ENCODE measurements at regions not wholly inside any gene's neighbourhood (a gene's known extent, or its start where the extent isn't known, plus 50 kb on each side); places are given as distances from the start of the nearest gene placed in this dataset.

- Histone ChIP-seq H3K4me1 (no peaks in the 10 kb centered on the region), H3K9me3 (no peaks in the 10 kb centered on the region), H3K4me3 (no peak overlapping the region), H3K27me3 (no peaks in the 10 kb centered on the region), H3K36me3 (no peaks in the 10 kb centered on the region), H3K27ac (no peak overlapping the region)
- WGBS, 2 donors: 80 to 83% methylated on average over 1 of the region's 1 CpG
- intact Hi-C loops (cut with DNase I): no loop called here
- TF ChIP-seq EP300 (IDR thresholded peaks at IDR 0.05) (no peak), POLR2AphosphoS5 (IDR thresholded peaks at IDR 0.05) (no peak), POLR2A (IDR thresholded peaks at IDR 0.05) (no peak), CTCF (IDR thresholded peaks at IDR 0.05) (no peak)
- no peak for DNase-seq
Observed at GRCh38 chr1:99084562-99084961, 79.9 kb upstream of the PLPPR5 start.

- DNase-seq: no peak
- Histone ChIP-seq H3K4me3 (no peak overlapping the region), H3K27ac (no peak overlapping the region), H3K36me3 (no peaks in the 10 kb centered on the region), H3K9me3 (no peaks in the 10 kb centered on the region), H3K4me1 (no peaks in the 10 kb centered on the region), H3K27me3 (no peaks in the 10 kb centered on the region)
- intact Hi-C loops (cut with DNase I): no loop called here
- whole genome bisulfite sequencing, 2 donors: 38 to 64% methylated on average over 1 of the region's 1 CpG
- TF ChIP-seq CTCF (IDR thresholded peaks at IDR 0.05): no peak
- TF ChIP-seq POLR2A (IDR thresholded peaks at IDR 0.05): no peak
- no peak for TF ChIP-seq POLR2AphosphoS5 (IDR thresholded peaks at IDR 0.05)
- no peak for TF ChIP-seq EP300 (IDR thresholded peaks at IDR 0.05)
Observed at GRCh38 chr1:99086057-99086456, 81.4 kb upstream of the PLPPR5 start.

- 81 to 90% methylated on average over 1 of the region's 1 CpG for WGBS, 2 donors
- no peaks in the 10 kb centered on the region for H3K27me3 ChIP-seq
Observed at GRCh38 chr1:99098589-99098988, 93.9 kb upstream of the PLPPR5 start.

GRCh38 chr1:99106274-99106673, 101.6 kb upstream of the PLPPR5 start:
- intact Hi-C loops (cut with DNase I): no loop called here
- Histone ChIP-seq H3K27me3 (no peaks in the 10 kb centered on the region), H3K27ac (no peak overlapping the region), H3K9me3 (no peaks in the 10 kb centered on the region), H3K36me3 (no peaks in the 10 kb centered on the region), H3K4me3 (no peak overlapping the region), H3K4me1 (no peaks in the 10 kb centered on the region)
- no peak for DNase-seq
- 74 to 81% methylated on average over 1 of the region's 1 CpG for WGBS, 2 donors
- no peak for TF ChIP-seq POLR2AphosphoS5 (IDR thresholded peaks at IDR 0.05)
- TF ChIP-seq POLR2A (IDR thresholded peaks at IDR 0.05): no peak
- no peak for TF ChIP-seq EP300 (IDR thresholded peaks at IDR 0.05)
- TF ChIP-seq CTCF (IDR thresholded peaks at IDR 0.05): no peak

More at GRCh38 chr1:99098589-99098988, 93.9 kb upstream of the PLPPR5 start:
- Histone ChIP-seq H3K9me3 (no peaks in the 10 kb centered on the region), H3K4me3 (no peak overlapping the region), H3K4me1 (no peaks in the 10 kb centered on the region), H3K27ac (no peak overlapping the region), H3K36me3 (no peaks in the 10 kb centered on the region)
- no peak for DNase-seq
- intact Hi-C loops (cut with DNase I): no loop called here
- TF ChIP-seq POLR2AphosphoS5 (IDR thresholded peaks at IDR 0.05): no peak
- TF ChIP-seq EP300 (IDR thresholded peaks at IDR 0.05): no peak
- no peak for TF ChIP-seq POLR2A (IDR thresholded peaks at IDR 0.05)
- TF ChIP-seq CTCF (IDR thresholded peaks at IDR 0.05): no peak

- DNase-seq: no peak
- no peaks in the 10 kb centered on the region for H3K9me3 ChIP-seq
- TF ChIP-seq POLR2A (IDR thresholded peaks at IDR 0.05) (no peak), CTCF (IDR thresholded peaks at IDR 0.05) (no peak), POLR2AphosphoS5 (IDR thresholded peaks at IDR 0.05) (no peak), EP300 (IDR thresholded peaks at IDR 0.05) (no peak)
- 72 to 86% methylated on average over 7 of the region's 7 CpGs for WGBS, 2 donors
- H3K27me3 ChIP-seq: no peaks in the 10 kb centered on the region
- intact Hi-C loops (cut with DNase I): no loop called here
- H3K4me3 ChIP-seq: no peak overlapping the region
- H3K27ac ChIP-seq: no peak overlapping the region
- no peaks in the 10 kb centered on the region for H3K36me3 ChIP-seq
- no peaks in the 10 kb centered on the region for H3K4me1 ChIP-seq
Observed at GRCh38 chr1:99107680-99108079, 103.0 kb upstream of the PLPPR5 start.

Measured in sigmoid colon (tissue), 6 donors.